H9 (cell line): ENCODE measurements at regions not wholly inside any gene's neighbourhood (a gene's known extent, or its start where the extent isn't known, plus 50 kb on each side); places are given as distances from the start of the nearest gene placed in this dataset.

Experiments used
- DNase-seq: peaks from one replicate; pipeline ENCODE4 v3.0.0-alpha.2; 2017
- H2AFZ ChIP-seq: one replicate; pipeline ENCODE4 v1.6.1; 2013; ENCODE audit warnings: mild to moderate bottlenecking, low read length, control low read depth, moderate library complexity
- H2AK5ac ChIP-seq: 2 replicates; pipeline ENCODE4 v1.6.1; 2013; ENCODE audit warnings: low read length, control low read depth, mixed read lengths; ENCODE audit not compliant: insufficient read length
- H2BK120ac ChIP-seq: one replicate; pipeline ENCODE4 v1.6.1; 2013; ENCODE audit warnings: low read depth, mild to moderate bottlenecking, low read length, control low read depth, inconsistent platforms; ENCODE audit not compliant: poor library complexity, severe bottlenecking
- H2BK12ac ChIP-seq: 2 replicates; pipeline ENCODE4 v1.6.1; 2013; ENCODE audit warnings: low read length, control low read depth, mixed read lengths, low read depth; ENCODE audit not compliant: insufficient read length
- H2BK15ac ChIP-seq: 2 replicates; pipeline ENCODE4 v1.6.1; 2013; ENCODE audit warnings: low read depth, low read length, control low read depth
- H2BK20ac ChIP-seq: one replicate; pipeline ENCODE4 v1.6.1; 2013; ENCODE audit warnings: low read depth, mild to moderate bottlenecking, low read length, control low read depth, inconsistent platforms; ENCODE audit not compliant: poor library complexity, severe bottlenecking
- H2BK5ac ChIP-seq: 2 replicates; pipeline ENCODE4 v1.6.1; 2013; ENCODE audit warnings: low read length, control low read depth, mixed read lengths; ENCODE audit not compliant: insufficient read length
- H3K14ac ChIP-seq: 2 replicates; pipeline ENCODE4 v1.6.1; 2013; ENCODE audit warnings: low read length, control low read depth; ENCODE audit not compliant: insufficient read depth
- H3K18ac ChIP-seq: 2 replicates; pipeline ENCODE4 v1.6.1; 2013; ENCODE audit warnings: low read depth, mild to moderate bottlenecking, mixed read lengths, low read length, control low read depth; ENCODE audit not compliant: insufficient read length
- H3K23ac ChIP-seq: 2 replicates; pipeline ENCODE4 v1.6.1; 2013; ENCODE audit warnings: low read length, control low read depth, mixed read lengths, low read depth; ENCODE audit not compliant: insufficient read length
- H3K23me2 ChIP-seq: 2 replicates; pipeline ENCODE4 v1.6.1; 2013; ENCODE audit warnings: low read depth, mild to moderate bottlenecking, mixed read lengths, low read length, control low read depth; ENCODE audit not compliant: insufficient read length, poor library complexity, severe bottlenecking
- H3K27ac ChIP-seq: 2 replicates; pipeline ENCODE4 v1.5.1; 2013; ENCODE audit warnings: low read length, control low read depth, mixed read lengths, low read depth; ENCODE audit not compliant: insufficient read length
- H3K27me3 ChIP-seq: 2 replicates; pipeline ENCODE4 v1.6.1; 2013; ENCODE audit warnings: low read length, control low read depth, inconsistent platforms; ENCODE audit not compliant: insufficient read depth
- H3K4ac ChIP-seq: 2 replicates; pipeline ENCODE4 v1.6.1; 2013; ENCODE audit warnings: low read depth, mild to moderate bottlenecking, control low read depth, inconsistent platforms, low read length, moderate library complexity
- H3K4me1 ChIP-seq: 2 replicates; pipeline ENCODE4 v1.6.1; 2013; ENCODE audit warnings: low read length, control low read depth, inconsistent platforms; ENCODE audit not compliant: insufficient read depth
- H3K4me2 ChIP-seq: 2 replicates; pipeline ENCODE4 v1.6.1; 2013; ENCODE audit warnings: low read length, control low read depth, mixed read lengths; ENCODE audit not compliant: insufficient read length, insufficient read depth
- H3K56ac ChIP-seq: 2 replicates; pipeline ENCODE4 v1.6.1; 2013; ENCODE audit warnings: low read depth, mild to moderate bottlenecking, mixed read lengths, low read length, control low read depth; ENCODE audit not compliant: insufficient read length
- H3K79me1 ChIP-seq: 2 replicates; pipeline ENCODE4 v1.6.1; 2013; ENCODE audit warnings: low read depth, mild to moderate bottlenecking, moderate library complexity, low read length, control low read depth, inconsistent platforms; ENCODE audit not compliant: insufficient read depth, poor library complexity, severe bottlenecking
- H3K79me2 ChIP-seq: 2 replicates; pipeline ENCODE4 v1.6.1; 2013; ENCODE audit warnings: low read length, control low read depth, inconsistent platforms; ENCODE audit not compliant: insufficient read depth
- H3K9ac ChIP-seq: 2 replicates; pipeline ENCODE4 v1.6.1; 2013; ENCODE audit warnings: low read length, control low read depth, mixed read lengths; ENCODE audit not compliant: insufficient read length; ENCODE audit errors: extremely low read depth
- H3K9me3 ChIP-seq: one replicate; pipeline ENCODE4 v1.6.1; 2013; ENCODE audit warnings: low read depth, low read length, inconsistent platforms; ENCODE audit not compliant: control insufficient read depth
- H3T11ph ChIP-seq: one replicate; pipeline ENCODE4 v1.6.1; 2013; ENCODE audit warnings: mild to moderate bottlenecking, low read length, control low read depth, inconsistent platforms
- H4K20me1 ChIP-seq: one replicate; pipeline ENCODE4 v1.6.1; 2013; ENCODE audit not compliant: control insufficient read depth, insufficient read length, insufficient read depth
- H4K5ac ChIP-seq: 2 replicates; pipeline ENCODE4 v1.6.1; 2013; ENCODE audit warnings: low read depth, mild to moderate bottlenecking, mixed read lengths, low read length, control low read depth; ENCODE audit not compliant: insufficient read length
- H4K8ac ChIP-seq: replicated peaks from 2 replicates; pipeline ENCODE4 v1.6.1; 2013; ENCODE audit warnings: low read length, control low read depth, mixed read lengths, low read depth; ENCODE audit not compliant: insufficient read length
- H4K91ac ChIP-seq: 2 replicates; pipeline ENCODE4 v1.6.1; 2013; ENCODE audit warnings: low read depth, mild to moderate bottlenecking, moderate library complexity, mixed read lengths, low read length, control low read depth; ENCODE audit not compliant: insufficient read length
- H3K27ac Mint-ChIP-seq, 3 experiments: 2 replicates in 2 of 3; 3 replicates in 1 of 3; pipeline ENCODE4 v1.8.0; 2020 to 2021; ENCODE audit warnings: mixed read lengths in 3 of 3, mild to moderate bottlenecking in 1 of 3, moderate library complexity in 1 of 3
- H3K27me3 Mint-ChIP-seq: 2 replicates; pipeline ENCODE4 v1.8.0; 2021; ENCODE audit warnings: low read depth, mild to moderate bottlenecking, moderate library complexity, mixed read lengths
- H3K36me3 Mint-ChIP-seq, 3 experiments: 2 replicates in 2 of 3; 3 replicates in 1 of 3; pipeline ENCODE4 v1.8.0; 2020 to 2021; ENCODE audit warnings: low read depth in 3 of 3, mixed read lengths in 3 of 3; ENCODE audit not compliant: insufficient read depth in 1 of 3
- H3K4me1 Mint-ChIP-seq, 2 experiments: 2 replicates each; pipeline ENCODE4 v1.8.0; 2020; ENCODE audit warnings: mixed read lengths in 2 of 2
- H3K4me3 Mint-ChIP-seq, 2 experiments: 2 replicates in 1 of 2; 3 replicates in 1 of 2; pipeline ENCODE4 v1.8.0; 2020 to 2021; ENCODE audit warnings: mild to moderate bottlenecking in 2 of 2, mixed read lengths in 2 of 2, moderate library complexity in 1 of 2
- H3K9me3 Mint-ChIP-seq, 2 experiments: 2 replicates in 1 of 2; 3 replicates in 1 of 2; pipeline ENCODE4 v1.8.0; 2020; ENCODE audit warnings: mild to moderate bottlenecking in 2 of 2, mixed read lengths in 2 of 2, moderate library complexity in 1 of 2
- CTCF ChIP-seq: fragments of 200-600 bp; sonication (generic); conservative IDR thresholded peaks from 3 replicates; pipeline ENCODE4 v1.8.0; 2021; ENCODE audit warnings: antibody characterized with exemption, mild to moderate bottlenecking
- WGBS: extraction: QIAGEN DNeasy Blood & Tissue Kit; methylation state at CpG from one replicate; pipeline ENCODE4 v1.1.7; 2013; ENCODE audit warnings: missing lambda C conversion rate, low lambda C conversion rate, mixed read lengths; ENCODE audit not compliant: insufficient read length; ENCODE audit errors: extremely low coverage; 5-methylcytosine and 5-hydroxymethylcytosine counted together

GRCh38 chr4:157590679-157591078 is 370.2 kb downstream of the GRIA2 start:
- H3K4me3 Mint-ChIP-seq, result no peak overlapping the region
- H2BK15ac ChIP-seq, result no peak overlapping the region
- no peaks in the 10 kb centered on the region for H3K27me3 ChIP-seq
- no peak overlapping the region for H4K91ac ChIP-seq
- H3K27ac Mint-ChIP-seq, result no peak overlapping the region
- no peaks in the 10 kb centered on the region for H4K20me1 ChIP-seq
- H3K23ac ChIP-seq, result no peak overlapping the region
- H3K14ac ChIP-seq, result no peak overlapping the region
- H3K27me3 Mint-ChIP-seq, result no peaks in the 10 kb centered on the region
- no peak overlapping the region for H3K56ac ChIP-seq
- peaks cover 5 to 7% of the 10 kb centered on the region in 2 experiments; a peak in 3 of 4 replicates for H3K4me1 Mint-ChIP-seq
- H3K18ac ChIP-seq, result no peak overlapping the region
- no peak overlapping the region for H2BK120ac ChIP-seq
- no peak overlapping the region for H3T11ph ChIP-seq
- H2BK12ac ChIP-seq, result no peak overlapping the region
- no peaks in the 10 kb centered on the region for H3K36me3 Mint-ChIP-seq
- H2BK5ac ChIP-seq, result no peak overlapping the region
- no peaks in the 10 kb centered on the region for H3K9me3 ChIP-seq
- no peak overlapping the region for H3K9ac ChIP-seq
- no peaks in the 10 kb centered on the region; a peak in 1 of 5 replicates for H3K9me3 Mint-ChIP-seq
- H2BK20ac ChIP-seq, result no peak overlapping the region
- H3K4ac ChIP-seq, result no peak overlapping the region
- DNase-seq, result no peak
- H3K4me1 ChIP-seq, result no peaks in the 10 kb centered on the region
- no peak overlapping the region for H2AK5ac ChIP-seq
- H3K79me2 ChIP-seq, result no peaks in the 10 kb centered on the region
- no peak overlapping the region for H2AFZ ChIP-seq
- H3K23me2 ChIP-seq, result no peaks in the 10 kb centered on the region
- no CpG with 5 or more reads among the region's 2 CpGs for WGBS
- no peak for TF ChIP-seq CTCF
- no peaks in the 10 kb centered on the region for H3K79me1 ChIP-seq
- no peak overlapping the region for H4K8ac ChIP-seq
- no peak overlapping the region for H3K27ac ChIP-seq
- no peak overlapping the region for H3K4me2 ChIP-seq
- H4K5ac ChIP-seq, result no peak overlapping the region
